NCI-H345 (cell line): ENCODE measurements at regions not wholly inside any gene's neighbourhood (a gene's known extent, or its start where the extent isn't known, plus 50 kb on each side); places are given as distances from the start of the nearest gene placed in this dataset.
"Not testable (repeated sequence)": the region's sequence is repeated elsewhere in the genome, so short reads cannot be mapped to it uniquely, and the experiment has no call there.

Experiments used
- DNase-seq: peaks from one replicate; lab custom pipeline; 2025; lab: John Stamatoyannopoulos, UW

DNA sequence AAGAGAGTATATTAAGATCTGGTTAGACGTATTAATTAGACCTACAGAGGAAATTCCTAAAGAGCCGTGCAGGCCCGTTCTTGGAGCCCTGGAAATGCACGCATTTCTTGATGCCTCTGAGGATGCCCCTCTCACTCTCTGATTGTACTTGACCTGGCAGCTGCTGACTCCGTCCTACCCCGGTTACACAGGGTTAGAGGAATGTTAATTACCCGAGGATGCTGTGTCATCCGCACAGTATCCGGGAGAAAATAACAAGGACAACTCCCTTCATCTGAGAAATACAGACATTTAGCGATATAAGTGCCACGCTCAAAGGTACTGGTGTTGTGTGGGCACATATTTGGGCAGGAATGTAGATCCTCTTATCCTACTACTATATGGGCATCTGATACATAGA, 404.6 kb upstream of the FAT1 start:
- no peak for DNase-seq

DNA sequence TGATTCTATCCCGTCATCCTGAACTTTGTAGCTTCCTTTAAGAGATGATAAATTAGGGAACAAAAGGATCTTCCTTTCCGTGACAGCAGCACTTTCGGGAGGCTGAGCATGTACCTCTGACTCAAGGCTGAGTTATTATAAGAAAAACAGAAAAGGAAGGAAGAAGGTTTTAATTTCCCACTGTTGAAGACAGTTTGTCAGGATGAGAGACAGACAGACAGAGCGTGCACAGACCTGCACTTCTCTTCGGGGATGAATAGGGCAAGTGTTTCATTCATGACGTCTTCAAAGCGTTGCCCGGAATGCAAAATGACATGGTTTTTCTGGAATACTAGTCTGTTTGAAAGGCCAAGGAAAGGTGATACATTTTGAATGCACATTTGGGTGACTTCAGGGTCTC, 405.3 kb upstream of the FAT1 start:
- DNase-seq: no peak

DNA sequence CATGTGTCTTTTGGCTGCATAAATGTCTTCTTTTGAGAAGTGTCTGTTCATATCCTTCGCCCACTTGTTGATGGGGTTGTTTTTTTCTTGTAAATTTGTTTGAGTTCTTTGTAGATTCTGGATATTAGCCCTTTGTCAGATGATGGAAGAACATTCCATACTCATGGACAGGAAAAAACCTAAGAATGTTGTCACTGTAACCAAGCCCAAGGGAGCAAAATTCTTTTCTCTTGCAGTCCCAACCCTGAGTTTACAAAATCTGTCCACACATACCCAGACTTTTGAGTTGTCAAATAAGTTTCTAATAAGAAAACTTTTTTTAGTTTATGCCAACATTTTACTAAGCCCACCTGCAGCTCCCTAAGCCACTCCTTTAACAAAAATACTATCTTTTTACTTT, 408.2 kb upstream of the FAT1 start:
- not testable (repeated sequence) for DNase-seq

DNA sequence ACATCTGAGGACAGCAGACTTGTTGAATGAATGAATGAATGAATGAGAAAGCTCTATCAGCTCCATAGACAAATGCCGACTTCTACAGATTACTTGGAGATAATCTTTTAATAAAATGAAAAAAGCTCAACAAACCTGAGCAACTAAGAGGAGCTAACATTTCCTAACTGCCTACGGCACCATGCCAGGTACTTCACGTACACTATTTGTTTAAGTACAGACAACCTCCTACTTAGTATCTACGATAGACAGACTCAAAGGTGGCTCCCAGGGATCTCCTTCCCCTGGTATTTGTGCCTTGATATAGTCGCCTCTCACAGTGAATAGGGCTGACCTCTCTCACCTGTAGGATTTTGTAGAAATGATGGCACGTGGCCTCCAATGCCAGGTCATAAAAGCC, 412.2 kb upstream of the FAT1 start:
- DNase-seq: no peak

DNA sequence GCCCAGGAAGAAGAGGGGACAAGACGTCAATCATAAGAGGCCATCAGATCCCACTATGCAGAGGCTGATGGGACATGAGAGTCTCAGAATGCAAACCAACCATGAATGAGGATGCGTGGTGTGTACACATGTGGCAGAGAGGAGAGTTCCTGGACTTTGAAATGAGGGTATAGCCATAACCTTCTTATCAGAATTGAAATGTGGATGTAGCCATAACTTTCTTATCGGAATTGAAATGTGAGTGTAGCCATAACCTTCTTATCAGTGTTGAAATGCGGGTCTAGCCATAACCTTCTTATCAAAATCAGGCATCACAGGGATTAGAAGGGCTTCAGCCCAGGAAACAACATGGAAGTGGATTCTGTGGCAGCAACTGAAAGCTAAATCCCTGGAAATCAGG, 415.5 kb upstream of the FAT1 start:
- no peak for DNase-seq

DNA sequence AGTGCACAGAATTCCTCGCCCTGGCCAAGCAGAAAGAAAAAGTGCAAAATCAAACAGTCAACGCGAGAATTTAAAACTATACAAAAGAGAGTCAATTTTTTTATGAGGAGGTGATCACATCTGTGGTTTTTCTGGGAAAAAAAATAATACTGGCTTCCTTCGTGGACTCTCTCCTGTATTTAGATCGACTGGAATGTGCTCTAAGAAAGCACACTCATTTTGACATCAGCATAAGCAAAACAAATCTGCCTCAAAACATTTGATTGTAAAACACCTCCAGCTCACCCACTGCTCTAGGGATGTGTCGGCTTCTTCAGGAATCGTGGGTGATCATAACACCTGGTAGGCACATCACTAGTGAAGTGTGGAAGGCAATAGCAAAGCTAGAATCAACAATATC, 417.4 kb upstream of the FAT1 start:
- DNase-seq: no peak

DNA sequence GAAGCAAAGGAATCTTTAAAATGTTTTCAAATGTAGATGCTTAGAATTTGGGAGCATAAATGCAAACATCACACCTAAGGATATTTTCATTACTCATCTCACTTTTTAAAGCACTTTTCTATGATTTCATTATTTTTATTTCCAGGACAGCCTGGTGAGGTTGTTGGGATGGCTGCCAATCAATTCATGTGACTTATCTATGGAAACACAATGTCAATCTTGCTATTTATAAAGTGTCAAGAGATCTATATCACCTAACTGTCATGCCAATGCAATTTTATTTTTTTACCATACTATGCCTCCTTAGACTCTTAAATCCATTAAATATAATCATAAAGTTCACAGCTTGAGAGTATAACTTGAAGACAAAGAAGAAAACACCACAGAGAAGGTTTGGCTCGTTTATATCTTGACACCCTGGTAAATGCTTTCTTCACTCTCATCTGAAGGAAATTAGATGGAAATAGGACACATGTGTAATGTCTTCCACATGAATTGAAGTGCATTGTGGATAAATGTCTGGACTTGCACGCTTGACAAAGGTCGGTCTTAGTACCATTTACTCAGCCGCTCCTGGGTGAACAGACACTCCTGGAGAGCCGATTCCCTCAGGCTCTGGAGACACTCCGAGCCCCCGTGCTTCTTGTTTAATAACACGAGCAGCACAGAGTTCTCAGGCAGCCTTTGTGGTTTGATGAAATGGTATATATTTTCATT, 425.7 kb upstream of the FAT1 start:
- DNase-seq: no peak

DNA sequence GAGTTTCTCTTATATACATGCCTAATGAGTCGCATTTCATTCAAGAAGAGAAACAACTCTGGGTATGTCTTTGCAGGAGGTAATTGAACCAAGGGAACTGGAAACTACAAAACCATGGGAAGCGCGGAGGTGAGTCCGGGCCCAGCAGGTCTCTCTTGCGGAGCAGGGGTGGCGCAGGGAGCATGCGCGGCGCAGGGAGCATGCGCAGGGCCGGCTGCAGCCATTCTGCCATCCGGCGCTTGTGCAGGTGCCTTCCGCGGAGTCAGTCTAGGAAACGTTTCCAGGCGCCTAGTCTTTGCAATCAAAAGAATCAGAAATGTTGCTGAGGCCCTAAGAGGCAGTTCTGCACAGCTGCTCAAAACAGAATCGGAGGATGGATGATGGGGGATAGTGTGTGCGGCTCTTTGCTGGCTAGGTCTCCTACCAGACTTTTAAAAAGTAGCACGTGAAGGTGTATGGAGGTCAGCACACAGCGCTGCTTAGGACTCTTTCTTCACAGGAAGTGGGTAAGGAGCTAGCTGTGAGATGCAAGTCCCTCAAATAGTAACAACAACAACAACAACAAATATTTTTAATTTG, 433.8 kb upstream of the FAT1 start:
- DNase-seq: no peak

DNA sequence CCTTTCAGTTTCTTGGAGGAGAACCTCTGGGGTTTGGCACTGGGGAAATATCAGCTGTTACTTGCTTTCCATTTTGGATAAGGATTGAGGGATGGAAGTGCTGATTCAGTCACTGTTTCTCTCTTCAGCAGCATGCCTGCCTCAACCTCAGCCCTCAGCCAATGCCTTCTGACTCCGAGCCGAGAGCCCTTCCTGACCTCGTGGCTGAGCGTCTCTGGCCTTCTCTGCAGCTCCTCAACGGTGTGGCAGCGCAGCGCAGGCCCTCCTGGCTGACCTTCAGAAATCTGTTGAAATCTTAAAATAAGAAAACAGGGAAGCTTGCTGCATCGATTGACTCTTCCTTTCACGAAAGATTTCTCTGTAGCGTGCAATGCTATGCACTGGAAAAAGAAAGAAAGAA, 434.3 kb upstream of the FAT1 start:
- DNase-seq: no peak

DNA sequence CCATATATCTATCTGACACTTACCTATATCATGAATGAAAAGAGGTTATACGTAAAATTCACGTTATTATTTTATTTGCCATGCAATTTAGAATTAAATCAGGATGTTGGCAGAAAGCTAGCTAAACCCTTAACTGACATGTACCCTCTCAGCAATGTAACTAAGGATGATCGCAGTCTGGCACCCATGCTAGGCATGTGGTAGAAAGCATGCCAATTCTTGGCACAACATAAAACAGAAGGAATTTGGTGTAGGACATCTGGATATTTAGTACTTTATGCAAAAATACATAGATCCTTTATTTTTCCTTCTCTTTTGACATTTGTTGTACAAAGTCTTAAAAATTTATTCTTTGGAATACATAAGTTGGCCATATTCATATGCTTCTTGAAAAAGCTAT, 436.8 kb upstream of the FAT1 start:
- DNase-seq: no peak

DNA sequence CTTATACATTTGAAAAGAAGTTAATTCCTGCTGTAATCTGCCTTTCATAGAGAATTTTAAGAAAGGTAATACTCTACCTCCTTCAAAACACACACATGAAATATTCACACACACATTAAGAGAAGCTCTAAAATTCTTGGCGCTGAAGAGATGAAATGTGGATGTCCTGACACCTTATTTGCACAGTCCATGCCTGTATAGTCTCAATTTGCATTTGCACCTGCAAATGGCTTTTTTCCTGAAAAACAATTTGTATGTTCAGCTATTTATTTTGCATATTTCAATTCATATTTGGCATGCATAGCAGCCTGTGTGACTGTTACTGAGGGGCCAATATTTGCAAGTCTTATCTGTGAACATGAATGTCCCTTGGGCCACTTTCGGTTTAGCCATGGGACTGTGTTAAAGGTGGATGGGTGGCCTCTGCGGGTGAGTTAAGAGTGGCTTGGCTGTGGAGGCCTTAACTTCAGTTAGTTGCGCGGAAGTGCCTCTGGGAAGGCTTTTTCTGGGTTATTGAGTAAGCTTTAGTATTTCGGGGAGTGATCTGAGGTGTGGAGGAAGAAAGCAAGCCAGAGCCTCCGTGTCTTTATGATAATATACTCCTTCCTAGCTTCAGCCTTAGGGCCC, 443.3 kb upstream of the FAT1 start:
- DNase-seq: no peak

DNA sequence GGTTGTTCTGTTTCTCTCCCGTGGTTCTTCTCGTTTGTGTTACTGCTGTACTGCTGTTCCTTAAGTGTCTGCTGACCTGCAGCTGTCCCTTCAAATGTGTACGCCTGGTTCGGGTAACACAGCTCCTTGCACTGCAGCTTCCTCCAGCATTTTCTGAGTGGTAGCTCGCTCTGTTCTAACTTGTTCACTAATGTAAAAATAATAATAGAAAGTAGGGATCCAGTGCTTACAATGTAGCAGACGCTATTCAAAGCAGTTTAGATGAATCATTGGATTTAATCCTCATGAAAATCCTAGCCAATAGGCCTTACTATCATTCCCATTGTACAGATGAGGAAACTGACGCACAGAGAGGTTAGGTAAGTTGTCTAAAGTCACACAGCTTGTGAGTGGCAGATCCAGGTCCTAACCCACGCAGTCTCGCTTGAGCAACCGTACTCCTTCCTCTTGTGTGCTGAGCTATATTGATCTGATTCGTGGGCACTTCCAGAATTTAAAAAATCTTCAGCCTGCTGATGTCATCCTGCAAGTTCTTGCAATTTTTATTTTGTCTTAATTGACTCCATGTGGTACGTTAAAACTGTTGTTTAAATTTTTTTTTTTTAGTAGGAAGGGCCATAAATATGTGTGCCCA, 448.2 kb upstream of the FAT1 start:
- no peak for DNase-seq

DNA sequence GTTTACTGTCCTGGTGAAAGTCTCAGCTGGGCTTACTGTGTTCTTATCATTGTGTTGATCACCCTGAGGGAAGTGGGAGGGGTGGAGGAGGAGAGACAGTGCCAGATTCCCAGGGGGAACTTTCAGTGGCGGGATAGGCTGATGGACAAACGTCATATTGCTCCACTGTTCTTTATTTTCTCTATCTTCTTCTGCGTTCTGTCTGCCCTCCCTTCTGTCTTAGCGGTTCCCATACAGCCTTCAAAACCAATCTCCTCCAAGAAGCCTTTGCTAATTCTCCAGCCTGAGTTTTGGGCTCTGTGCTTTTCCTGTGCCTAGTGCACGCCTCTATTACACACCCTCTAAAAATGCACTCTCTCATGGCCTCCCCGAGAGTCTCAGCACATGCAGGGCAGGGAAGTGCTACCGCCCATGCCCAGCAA, 448.7 kb upstream of the FAT1 start:
- DNase-seq: no peak

DNA sequence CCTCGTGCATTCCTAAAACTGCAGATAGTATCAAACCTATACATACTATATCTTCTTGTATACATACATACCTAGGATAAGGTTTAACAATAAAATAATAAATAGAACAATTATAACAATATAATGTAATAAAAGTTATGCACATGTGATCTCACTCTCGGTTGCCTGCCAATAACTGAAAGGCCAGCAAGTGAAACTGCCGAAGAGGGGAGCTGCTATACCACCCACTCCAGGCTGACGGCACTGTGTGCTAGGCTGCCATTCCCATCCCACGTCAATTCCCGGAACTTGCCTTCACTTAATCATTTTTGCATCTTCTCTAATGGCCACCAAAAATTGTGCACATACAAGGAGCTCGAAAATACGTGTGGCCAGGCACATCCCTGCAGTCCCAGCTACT, 451.1 kb upstream of the FAT1 start:
- DNase-seq: no peak

DNA sequence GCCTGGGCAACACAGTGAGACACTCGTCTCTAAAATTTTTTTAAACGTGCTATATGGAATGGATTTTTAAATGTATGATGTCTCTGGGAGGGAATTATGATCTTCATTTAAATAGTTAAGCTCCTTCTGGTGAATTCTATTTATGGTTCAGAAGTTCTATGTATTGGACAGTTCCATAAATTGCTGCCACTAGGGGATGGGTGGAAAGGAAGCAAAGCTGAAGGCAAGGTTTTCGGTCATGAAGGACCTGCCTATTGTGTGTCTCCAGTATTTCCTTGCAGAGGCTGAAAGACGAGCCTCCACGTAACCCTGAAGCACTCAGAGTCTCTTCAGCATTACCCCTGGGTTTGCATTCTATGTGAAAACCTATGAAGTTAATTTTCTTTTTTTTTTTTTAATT, 451.5 kb upstream of the FAT1 start:
- no peak for DNase-seq

DNA sequence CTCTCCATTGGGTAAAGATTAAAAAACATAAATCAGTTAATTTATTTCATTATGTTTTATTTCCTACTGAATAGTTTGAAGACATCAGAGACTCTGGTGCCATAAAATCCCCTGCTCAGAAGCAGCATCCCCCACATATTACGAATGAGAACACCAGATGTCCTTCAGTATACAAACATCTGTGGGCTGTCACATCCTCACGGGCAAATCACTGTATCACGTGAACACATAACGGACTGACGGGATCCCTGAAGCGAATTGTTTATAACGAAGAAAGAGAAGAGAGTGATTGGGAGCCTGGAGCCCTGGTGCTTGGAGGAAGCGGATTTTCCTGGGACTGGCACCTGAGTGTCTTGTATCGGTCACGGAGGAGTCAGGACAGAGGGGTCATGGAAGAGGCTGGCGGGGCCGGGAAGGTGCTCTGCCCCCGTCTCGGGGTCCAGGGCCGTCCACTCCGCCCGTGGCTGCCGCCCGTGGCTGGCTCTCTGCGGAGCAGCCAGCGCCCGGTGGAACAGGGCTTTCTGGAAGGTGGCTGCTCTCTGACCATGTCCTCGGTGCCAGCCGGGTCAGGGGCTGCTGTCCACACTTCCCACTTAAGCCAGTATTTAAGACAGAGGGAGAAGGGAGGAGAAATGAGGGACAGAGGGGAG, 452.7 kb upstream of the FAT1 start:
- DNase-seq: no peak

DNA sequence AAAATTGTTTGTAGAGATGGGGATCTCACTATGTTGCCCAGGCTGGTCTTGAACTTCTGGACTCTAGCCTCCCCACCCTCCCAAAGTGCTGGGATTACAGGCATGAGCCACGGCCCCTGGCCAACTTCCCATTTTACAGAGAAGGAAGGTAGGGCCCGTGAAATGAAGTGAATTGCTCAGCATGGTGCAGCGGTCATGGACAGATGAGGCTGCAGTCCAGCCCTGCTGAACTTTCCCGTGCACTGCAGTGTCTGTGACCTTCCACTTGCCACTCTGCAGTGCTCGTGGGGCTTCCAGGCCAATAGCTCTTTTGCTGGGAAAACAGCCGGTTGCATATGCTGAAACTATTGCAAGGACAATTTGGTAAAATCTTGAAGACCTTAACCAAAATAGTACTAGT, 454.4 kb upstream of the FAT1 start:
- DNase-seq: no peak

DNA sequence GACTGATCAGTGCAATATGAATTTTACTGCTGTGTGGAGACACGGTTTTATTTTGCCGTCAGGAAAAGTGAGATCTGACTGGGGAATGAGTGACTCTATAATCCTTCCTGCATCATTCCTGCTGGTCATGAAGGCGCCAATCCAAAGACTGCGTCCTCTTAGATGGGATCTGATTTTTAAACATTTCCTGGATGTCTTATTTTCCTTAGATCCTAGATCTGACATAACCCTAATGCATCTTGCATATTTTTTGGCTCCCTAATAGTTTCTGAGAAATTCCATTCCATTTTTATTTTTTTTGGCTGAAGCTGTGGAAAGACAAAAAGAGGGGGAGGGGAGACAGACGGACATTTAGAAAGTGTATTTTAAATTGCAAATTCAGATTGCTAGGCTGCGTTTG, 454.9 kb upstream of the FAT1 start:
- no peak for DNase-seq

DNA sequence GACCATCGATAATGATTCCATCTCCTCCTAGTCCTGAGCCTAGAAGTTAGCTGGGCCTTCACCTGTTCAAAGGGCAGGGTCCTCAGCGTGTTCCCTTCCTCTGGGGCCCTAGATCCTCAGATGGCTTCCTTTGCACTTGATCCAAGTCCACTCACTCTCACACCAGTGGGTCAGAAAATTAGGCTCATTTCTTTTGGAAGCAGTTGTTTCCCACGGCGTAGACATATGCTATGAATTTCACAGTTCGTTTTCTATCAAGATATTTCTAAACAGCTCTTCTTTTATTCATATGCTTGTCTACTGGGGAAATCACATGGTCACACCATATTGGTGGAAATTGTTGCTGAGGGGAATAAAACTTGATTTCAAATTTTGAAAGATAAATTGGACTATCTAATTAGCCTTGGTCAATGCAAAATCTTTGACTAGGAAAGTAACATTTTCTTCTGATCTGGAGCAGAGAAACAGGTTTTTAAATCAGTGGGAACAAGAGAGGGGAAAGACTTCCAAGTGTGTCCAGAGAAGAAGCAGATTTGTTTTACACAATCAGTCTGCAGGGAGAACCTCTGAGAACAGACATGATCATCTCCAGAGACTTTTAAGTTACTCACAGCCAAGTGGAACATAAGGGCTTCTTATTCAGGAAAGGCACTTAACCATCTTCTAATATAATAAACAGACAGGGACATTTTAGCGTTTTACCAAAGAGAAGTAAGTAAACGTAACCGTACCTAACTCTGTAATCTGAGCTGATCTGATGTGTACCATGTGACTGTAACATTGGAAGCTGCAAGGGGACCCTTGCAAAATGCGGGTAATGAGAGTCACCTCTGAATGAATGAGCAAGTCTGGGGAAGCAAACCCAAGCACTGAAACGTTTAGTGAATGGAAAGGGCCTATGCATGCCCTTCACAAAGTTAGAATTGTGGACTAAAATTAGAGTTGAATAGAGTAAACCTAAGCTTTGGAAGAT, 455.7 kb upstream of the FAT1 start:
- DNase-seq: peak; percentile 18

DNA sequence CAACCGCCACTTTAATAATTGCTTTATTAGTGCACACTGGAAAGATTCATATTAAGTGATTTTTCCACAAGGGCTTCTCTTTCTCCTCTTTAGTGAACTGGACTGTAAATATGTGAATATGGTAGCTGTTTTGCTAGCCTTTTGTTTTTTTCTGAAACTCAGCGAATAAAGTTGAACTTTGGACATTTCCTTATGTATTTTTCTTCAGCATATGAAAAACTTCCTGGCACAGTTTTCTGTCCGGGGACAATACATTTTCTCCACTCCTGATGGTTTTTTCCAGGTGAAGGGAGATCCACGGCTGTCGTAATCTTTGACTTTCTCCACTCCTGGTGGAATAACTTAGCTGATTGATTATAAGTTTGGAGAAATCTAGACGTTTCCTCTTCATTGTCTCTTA, 457.4 kb upstream of the FAT1 start:
- no peak for DNase-seq

DNA sequence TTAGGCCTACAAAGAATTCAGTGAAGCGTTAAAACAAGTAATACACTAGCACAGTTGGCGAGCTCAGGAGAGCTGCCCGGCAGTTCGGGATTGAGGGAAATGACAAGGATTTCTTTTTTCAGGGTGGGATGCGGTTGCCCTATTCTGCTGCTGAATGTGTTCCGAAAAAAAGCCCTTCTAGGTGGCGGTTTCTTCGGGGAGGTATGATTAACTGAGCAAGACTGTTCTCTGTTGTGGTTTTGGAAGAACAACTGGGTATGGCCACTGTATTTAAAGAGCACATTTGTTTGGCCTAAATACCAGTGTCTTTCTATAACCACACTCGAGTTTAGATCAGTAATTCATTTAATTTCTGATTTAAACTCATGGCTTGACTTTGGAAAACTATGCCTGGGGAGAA, 459.7 kb upstream of the FAT1 start:
- DNase-seq: no peak

DNA sequence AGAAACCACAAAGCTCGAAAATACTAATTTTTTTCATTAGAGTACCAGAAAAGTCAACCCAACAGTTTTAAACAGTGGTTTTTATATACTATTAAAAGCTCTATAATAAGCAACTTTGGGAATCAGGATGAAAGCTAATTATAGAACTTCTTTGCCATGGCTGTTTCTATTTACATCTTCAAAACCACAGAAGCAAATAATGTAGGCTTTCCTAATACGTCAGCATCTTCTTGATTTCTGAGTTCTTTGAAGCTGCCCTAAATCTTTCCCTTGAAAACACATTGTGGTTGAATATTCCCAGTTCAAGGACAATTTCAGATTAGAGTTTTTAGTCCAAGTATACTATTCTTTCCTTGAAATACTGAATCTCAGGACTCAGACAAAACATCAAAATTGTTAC, 460.2 kb upstream of the FAT1 start:
- no peak for DNase-seq
